ENCODE measurements at regions not wholly inside any gene's neighbourhood (a gene's known extent, or its start where the extent isn't known, plus 50 kb on each side); places are given as distances from the start of the nearest gene placed in this dataset.

GRCh38 chr4:160235771-160236170 lies 1132.9 kb downstream of the RAPGEF2 start:
- H3K4me3 ChIP-seq (ENCODE audit: low read depth, low read length): no peak overlapping the region
- TF ChIP-seq CTCF (IDR thresholded peaks at IDR 0.05; ENCODE audit: low read depth, low read length, missing control alignments): no peak
- no peak for DNase-seq (ENCODE audit: low read depth)

- no peak overlapping the region for H3K4me3 ChIP-seq (ENCODE audit: low read depth, low read length)
- TF ChIP-seq CTCF (IDR thresholded peaks at IDR 0.05; ENCODE audit: low read depth, low read length, missing control alignments): no peak
- no peak for DNase-seq (ENCODE audit: low read depth)
These were observed 1135.9 kb downstream of the RAPGEF2 start for GRCh38 chr4:160238790-160239189.

GRCh38 chr4:160247091-160247656 lies 1144.3 kb downstream of the RAPGEF2 start:
- DNase-seq (ENCODE audit: low read depth): no peak
- no peak for TF ChIP-seq CTCF (IDR thresholded peaks at IDR 0.05; ENCODE audit: low read depth, low read length, missing control alignments)
- no peak overlapping the region for H3K4me3 ChIP-seq (ENCODE audit: low read depth, low read length)

GRCh38 chr4:160251522-160252170 lies 1148.8 kb downstream of the RAPGEF2 start:
- no peak for DNase-seq (ENCODE audit: low read depth)

DNA sequence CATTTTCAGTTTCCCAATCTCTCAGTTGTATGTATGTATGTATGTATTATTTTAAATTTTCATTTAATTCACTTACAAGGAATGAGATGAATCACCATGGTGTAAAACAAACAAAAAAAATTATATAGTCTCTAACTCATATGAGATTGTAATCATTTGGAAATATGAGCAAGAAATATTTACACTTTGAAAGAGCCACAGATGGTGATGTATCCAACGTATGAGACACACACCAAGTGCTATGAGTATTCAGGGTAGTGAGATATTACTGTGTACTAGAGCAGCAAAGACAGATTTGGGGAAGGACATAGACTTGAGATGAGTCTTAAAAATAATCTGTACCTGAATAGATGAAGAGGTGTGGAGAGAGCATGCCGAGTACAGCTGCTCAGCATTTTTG lies 1154.4 kb downstream of the RAPGEF2 start:
- no peak for TF ChIP-seq CTCF (IDR thresholded peaks at IDR 0.05; ENCODE audit: low read depth, low read length, missing control alignments)
- no peak for DNase-seq (ENCODE audit: low read depth)
- no peak overlapping the region for H3K4me3 ChIP-seq (ENCODE audit: low read depth, low read length)

More at GRCh38 chr4:160251522-160252170, 1148.8 kb downstream of the RAPGEF2 start:
- H3K4me3 ChIP-seq (ENCODE audit: low read depth, low read length): no peak overlapping the region
- TF ChIP-seq CTCF (IDR thresholded peaks at IDR 0.05; ENCODE audit: low read depth, low read length, missing control alignments): no peak

- H3K4me3 ChIP-seq (ENCODE audit: low read depth, low read length): no peak overlapping the region
- DNase-seq (ENCODE audit: low read depth): no peak
- no peak for TF ChIP-seq CTCF (IDR thresholded peaks at IDR 0.05; ENCODE audit: low read depth, low read length, missing control alignments)
These were observed 1162.1 kb downstream of the RAPGEF2 start for GRCh38 chr4:160265014-160265413.

- TF ChIP-seq CTCF (IDR thresholded peaks at IDR 0.05; ENCODE audit: low read depth, low read length, missing control alignments): no peak
- DNase-seq (ENCODE audit: low read depth): no peak
- no peak overlapping the region for H3K4me3 ChIP-seq (ENCODE audit: low read depth, low read length)
These were observed 1163.0 kb downstream of the RAPGEF2 start for GRCh38 chr4:160265836-160266235.
